ENCODE measurements at regions not wholly inside any gene's neighbourhood (a gene's known extent, or its start where the extent isn't known, plus 50 kb on each side); places are given as distances from the start of the nearest gene placed in this dataset.

GRCh38 chr7:124497176-124497575, 268.4 kb downstream of the GPR37 start:
- DNase-seq (ENCODE audit: low read depth) = no peak

GRCh38 chr7:124489925-124490324, 275.7 kb downstream of the GPR37 start:
- DNase-seq (ENCODE audit: low read depth) = no peak

GRCh38 chr7:124489082-124489819, 276.3 kb downstream of the GPR37 start:
- DNase-seq (ENCODE audit: low read depth) = no peak

GRCh38 chr7:124482229-124482628, 283.4 kb downstream of the GPR37 start:
- DNase-seq (ENCODE audit: low read depth) = no peak

GRCh38 chr7:124480821-124481290, 284.7 kb downstream of the GPR37 start:
- no peak for DNase-seq (ENCODE audit: low read depth)

GRCh38 chr7:124480036-124480820, 285.4 kb downstream of the GPR37 start:
- no peak for DNase-seq (ENCODE audit: low read depth)

GRCh38 chr7:124462249-124462648, 303.3 kb downstream of the GPR37 start:
- no peak for DNase-seq (ENCODE audit: low read depth)

GRCh38 chr7:124460555-124460954, 305.0 kb downstream of the GPR37 start:
- DNase-seq (ENCODE audit: low read depth) = no peak

GRCh38 chr7:124460056-124460450, 305.5 kb downstream of the GPR37 start:
- DNase-seq (ENCODE audit: low read depth) = no peak

- no peak for DNase-seq (ENCODE audit: low read depth)
These were observed 306.2 kb downstream of the GPR37 start for GRCh38 chr7:124459101-124460055.

GRCh38 chr7:124457841-124458240, 307.8 kb downstream of the GPR37 start:
- DNase-seq (ENCODE audit: low read depth) = no peak

GRCh38 chr7:124456286-124456685, 309.3 kb downstream of the GPR37 start:
- DNase-seq (ENCODE audit: low read depth) = no peak

- DNase-seq (ENCODE audit: low read depth) = no peak
These were observed 313.4 kb downstream of the GPR37 start for GRCh38 chr7:124452186-124452585.

- DNase-seq (ENCODE audit: low read depth) = no peak
These were observed 315.7 kb downstream of the GPR37 start for GRCh38 chr7:124449896-124450295.

GRCh38 chr7:124444696-124445480, 320.7 kb downstream of the GPR37 start:
- no peak for DNase-seq (ENCODE audit: low read depth)

- no peak for DNase-seq (ENCODE audit: low read depth)
These were observed 321.8 kb downstream of the GPR37 start for GRCh38 chr7:124443762-124444161.

- no peak for DNase-seq (ENCODE audit: low read depth)
These were observed 325.5 kb downstream of the GPR37 start for GRCh38 chr7:124440081-124440480.

GRCh38 chr7:124432009-124432578, 333.5 kb downstream of the GPR37 start:
- DNase-seq (ENCODE audit: low read depth) = no peak

- no peak for DNase-seq (ENCODE audit: low read depth)
These were observed 335.7 kb downstream of the GPR37 start for GRCh38 chr7:124429923-124430322.

GRCh38 chr7:124428781-124429180, 336.8 kb downstream of the GPR37 start:
- no peak for DNase-seq (ENCODE audit: low read depth)

- no peak for DNase-seq (ENCODE audit: low read depth)
These were observed 339.0 kb downstream of the GPR37 start for GRCh38 chr7:124426621-124427020.

Data from CMK (cell line).